HG02885 (cell line): ENCODE measurements at regions not wholly inside any gene's neighbourhood (a gene's known extent, or its start where the extent isn't known, plus 50 kb on each side); places are given as distances from the start of the nearest gene placed in this dataset.

Experiments used
- ATAC-seq: cut with Tn5 transposase; IDR thresholded peaks from one replicate; pipeline ENCODE4 v1.9.1; 2021; ENCODE audit warnings: mild to moderate bottlenecking; ENCODE audit not compliant: unreplicated experiment, poor library complexity

GRCh38 chr5:88380332-88380731 is 111.7 kb upstream of the TMEM161B start:
- no peak for ATAC-seq

GRCh38 chr5:88377705-88378656 is 109.3 kb upstream of the TMEM161B start:
- ATAC-seq, result no peak

- ATAC-seq, result no peak
Observed at GRCh38 chr5:88377240-88377639, 108.6 kb upstream of the TMEM161B start.

DNA sequence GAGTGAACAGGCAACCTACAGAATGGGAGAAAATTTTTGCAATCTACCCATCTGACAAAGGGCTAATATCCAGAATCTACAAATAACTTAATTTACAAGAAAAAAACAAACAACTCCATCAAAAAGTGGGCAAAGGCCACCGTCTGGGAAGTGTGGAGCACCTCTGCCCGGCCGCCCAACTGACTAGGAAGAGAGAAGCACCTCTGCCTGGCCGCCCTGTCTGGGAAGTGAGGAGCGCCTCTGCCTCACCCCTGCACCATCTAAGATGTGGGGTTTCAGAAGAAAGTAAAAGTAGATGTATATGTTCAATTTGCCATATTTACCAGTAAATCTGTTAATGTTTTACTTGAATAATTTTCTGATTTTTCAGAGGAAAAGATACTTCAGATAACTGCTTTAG is 108.1 kb upstream of the TMEM161B start:
- ATAC-seq, result no peak

- no peak for ATAC-seq
Observed at GRCh38 chr5:88374391-88374790, 105.7 kb upstream of the TMEM161B start.

- ATAC-seq, result no peak
Observed at GRCh38 chr5:88370824-88371223, 102.2 kb upstream of the TMEM161B start.

DNA sequence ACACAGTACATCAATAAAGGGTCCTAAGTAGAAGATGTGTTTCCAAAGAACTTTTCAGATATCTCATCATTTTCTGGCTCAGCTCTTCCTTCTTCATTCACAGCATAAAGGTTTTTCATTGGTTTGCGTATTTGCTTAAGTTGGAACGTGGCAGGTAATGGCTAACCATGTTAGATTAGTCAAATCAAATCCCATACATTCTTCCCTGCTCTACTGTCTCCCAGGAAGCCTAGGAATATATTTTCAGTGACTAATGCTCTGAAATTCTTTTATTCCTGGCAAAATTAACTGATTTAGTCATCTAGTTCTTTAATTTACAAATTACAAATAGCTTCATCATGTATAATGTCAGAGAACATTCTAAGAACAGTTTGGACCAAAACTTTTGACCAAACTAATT is 99.6 kb upstream of the TMEM161B start:
- no peak for ATAC-seq

- ATAC-seq, result no peak
Observed at GRCh38 chr5:88364991-88365390, 96.3 kb upstream of the TMEM161B start.

DNA sequence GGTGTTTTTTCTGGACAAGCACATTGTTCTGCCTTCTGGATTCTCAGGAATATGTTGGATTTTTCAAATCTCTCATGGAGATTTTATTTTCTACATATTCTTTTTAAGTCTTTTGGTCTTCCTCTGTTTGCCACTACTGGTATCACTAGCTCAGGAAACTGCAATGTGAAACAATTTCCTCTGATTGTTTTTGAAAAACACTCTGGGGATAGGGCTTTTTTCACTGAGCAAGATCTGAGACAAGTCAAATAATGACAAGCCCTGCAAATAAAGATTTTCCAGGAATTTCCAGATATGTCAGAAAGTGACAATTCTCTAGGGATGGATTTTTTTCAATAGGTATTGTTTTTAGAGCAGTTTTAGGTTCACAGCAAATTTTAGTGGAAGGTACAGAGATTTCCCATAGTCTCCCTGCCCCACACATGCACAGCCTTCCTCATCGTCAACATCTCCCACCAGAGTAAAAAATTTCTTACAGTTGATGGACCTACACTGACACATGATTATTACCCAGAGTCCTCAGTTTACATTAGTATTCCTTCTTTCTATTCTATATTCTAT is 86.9 kb upstream of the TMEM161B start:
- no peak for ATAC-seq

- ATAC-seq, result no peak
Observed at GRCh38 chr5:88325868-88326267, 57.2 kb upstream of the TMEM161B start.

DNA sequence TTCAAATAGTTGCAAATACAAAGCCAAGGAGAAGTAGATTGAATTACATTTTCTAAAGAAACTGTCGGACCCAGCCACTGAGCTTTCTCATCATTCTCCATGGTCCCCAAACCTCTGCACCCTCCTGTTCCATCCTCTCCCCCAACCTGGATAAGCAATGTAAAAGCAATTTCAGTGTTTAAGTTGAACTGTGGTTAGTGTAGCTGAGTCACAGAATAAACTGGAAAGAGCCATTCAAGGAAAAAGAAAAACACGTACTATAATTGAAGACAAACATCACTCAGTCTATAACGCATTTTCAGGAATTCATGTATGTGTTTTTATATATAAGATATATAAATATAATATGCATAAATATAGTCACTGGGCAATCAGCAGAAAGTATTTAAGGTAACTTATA is 54.1 kb upstream of the TMEM161B start:
- ATAC-seq, result no peak
